Endodermal cell (in vitro differentiated cells): ENCODE measurements at regions not wholly inside any gene's neighbourhood (a gene's known extent, or its start where the extent isn't known, plus 50 kb on each side); places are given as distances from the start of the nearest gene placed in this dataset.

Experiments
- DNase-seq: peaks from one replicate; pipeline ENCODE4 v3.0.0-alpha.2; 2017
- H3K27ac ChIP-seq: 2 replicates; pipeline ENCODE4 v1.5.1; 2013; ENCODE audit warnings: mild to moderate bottlenecking, low read depth, low read length, moderate library complexity
- H3K27me3 ChIP-seq: 2 replicates; pipeline ENCODE4 v1.6.1; 2013; ENCODE audit warnings: mild to moderate bottlenecking, low read length, moderate library complexity; ENCODE audit not compliant: insufficient read depth, control insufficient read depth, poor library complexity, severe bottlenecking
- H3K36me3 ChIP-seq: 2 replicates; pipeline ENCODE4 v1.7.0; 2013; ENCODE audit warnings: mild to moderate bottlenecking, low read length, moderate library complexity; ENCODE audit not compliant: control insufficient read depth, insufficient read depth
- H3K4me1 ChIP-seq: one replicate; pipeline ENCODE4 v1.7.0; 2013; ENCODE audit warnings: low read length; ENCODE audit not compliant: control insufficient read depth, insufficient read depth
- H3K4me3 ChIP-seq: 2 replicates; pipeline ENCODE4 v1.5.1; 2013; ENCODE audit warnings: mild to moderate bottlenecking, low read length, moderate library complexity
- H3K9ac ChIP-seq: 2 replicates; pipeline ENCODE4 v1.6.1; 2013; ENCODE audit warnings: mild to moderate bottlenecking, low read length, moderate library complexity; ENCODE audit not compliant: poor library complexity, severe bottlenecking; ENCODE audit errors: extremely low read depth
- H3K9me3 ChIP-seq: 2 replicates; pipeline ENCODE4 v1.6.1; 2013; ENCODE audit warnings: mild to moderate bottlenecking, low read length, moderate library complexity; ENCODE audit not compliant: control insufficient read depth
- H3K27ac Mint-ChIP-seq: 2 replicates; pipeline ENCODE4 v1.8.0; 2020; ENCODE audit warnings: mixed read lengths
- H3K27me3 Mint-ChIP-seq: 2 replicates; pipeline ENCODE4 v1.8.0; 2021; ENCODE audit warnings: mild to moderate bottlenecking, mixed read lengths; ENCODE audit not compliant: insufficient read depth
- H3K36me3 Mint-ChIP-seq: 2 replicates; pipeline ENCODE4 v1.8.0; 2020; ENCODE audit warnings: low read depth, mixed read lengths
- H3K4me1 Mint-ChIP-seq: 2 replicates; pipeline ENCODE4 v1.8.0; 2020; ENCODE audit warnings: mixed read lengths
- H3K4me3 Mint-ChIP-seq: 2 replicates; pipeline ENCODE4 v1.8.0; 2020; ENCODE audit warnings: mild to moderate bottlenecking, moderate library complexity, mixed read lengths
- H3K9me3 Mint-ChIP-seq: 2 replicates; pipeline ENCODE4 v1.8.0; 2020; ENCODE audit warnings: mild to moderate bottlenecking, mixed read lengths
- WGBS, 2 experiments: methylation state at CpG; one replicate each; pipeline versions ENCODE4 v1.1.5 to v1.1.7; 2013; ENCODE audit warnings: missing lambda C conversion rate in 2 of 2, mixed read lengths in 1 of 2; ENCODE audit not compliant: insufficient coverage in 1 of 2, insufficient read length in 1 of 2; 5-methylcytosine and 5-hydroxymethylcytosine counted together
- TF ChIP-seq, protein P1 (sequence below): fragments of 200-600 bp; sonication (generic); conservative IDR thresholded peaks from 2 replicates; pipeline ENCODE4 v1.5.0; 2021; ENCODE audit warnings: antibody characterized with exemption, mild to moderate bottlenecking

DNA sequence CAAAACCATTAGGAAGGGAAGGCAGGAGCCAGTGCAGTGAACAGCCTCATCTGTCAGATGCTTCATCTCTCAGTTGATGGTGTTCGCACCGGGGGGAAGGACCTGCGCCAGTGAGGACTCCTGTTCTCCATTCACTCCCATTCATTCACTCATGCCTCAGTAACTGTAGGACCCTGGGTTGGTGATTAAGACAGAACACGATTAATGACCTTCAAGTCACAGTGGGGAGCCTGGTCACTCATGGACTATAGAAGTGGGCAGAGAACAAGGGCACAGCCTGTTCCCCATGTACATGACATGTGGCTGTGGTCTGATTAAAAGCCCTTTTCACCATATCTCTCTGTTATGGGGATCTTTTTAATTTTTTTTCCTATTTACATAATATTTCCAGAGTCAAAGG is 113.3 kb downstream of the RPS12 start:
- TF ChIP-seq, protein P1, sequence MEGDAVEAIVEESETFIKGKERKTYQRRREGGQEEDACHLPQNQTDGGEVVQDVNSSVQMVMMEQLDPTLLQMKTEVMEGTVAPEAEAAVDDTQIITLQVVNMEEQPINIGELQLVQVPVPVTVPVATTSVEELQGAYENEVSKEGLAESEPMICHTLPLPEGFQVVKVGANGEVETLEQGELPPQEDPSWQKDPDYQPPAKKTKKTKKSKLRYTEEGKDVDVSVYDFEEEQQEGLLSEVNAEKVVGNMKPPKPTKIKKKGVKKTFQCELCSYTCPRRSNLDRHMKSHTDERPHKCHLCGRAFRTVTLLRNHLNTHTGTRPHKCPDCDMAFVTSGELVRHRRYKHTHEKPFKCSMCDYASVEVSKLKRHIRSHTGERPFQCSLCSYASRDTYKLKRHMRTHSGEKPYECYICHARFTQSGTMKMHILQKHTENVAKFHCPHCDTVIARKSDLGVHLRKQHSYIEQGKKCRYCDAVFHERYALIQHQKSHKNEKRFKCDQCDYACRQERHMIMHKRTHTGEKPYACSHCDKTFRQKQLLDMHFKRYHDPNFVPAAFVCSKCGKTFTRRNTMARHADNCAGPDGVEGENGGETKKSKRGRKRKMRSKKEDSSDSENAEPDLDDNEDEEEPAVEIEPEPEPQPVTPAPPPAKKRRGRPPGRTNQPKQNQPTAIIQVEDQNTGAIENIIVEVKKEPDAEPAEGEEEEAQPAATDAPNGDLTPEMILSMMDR: no peak
- Mint-ChIP-seq H3K27ac (no peak overlapping the region), H3K4me3 (no peak overlapping the region), H3K36me3 (no peaks in the 10 kb centered on the region), H3K27me3 (no peaks in the 10 kb centered on the region), H3K4me1 (no peaks in the 10 kb centered on the region), H3K9me3 (no peaks in the 10 kb centered on the region)
- H3K9ac ChIP-seq: no peak overlapping the region
- no peaks in the 10 kb centered on the region for H3K4me1 ChIP-seq
- no peaks in the 10 kb centered on the region for H3K9me3 ChIP-seq
- no peak for DNase-seq
- WGBS, 2 experiments: 86% methylated on average over 4 of the region's 4 CpGs; no CpG with 5 or more reads in 1 of the 2 experiments
- no peak overlapping the region for H3K27ac ChIP-seq
- H3K4me3 ChIP-seq: no peak overlapping the region
- H3K36me3 ChIP-seq: no peaks in the 10 kb centered on the region
- no peaks in the 10 kb centered on the region for H3K27me3 ChIP-seq

GRCh38 chr6:132929141-132929540 is 114.8 kb downstream of the RPS12 start:
- DNase-seq: no peak
- Histone ChIP-seq H3K27ac (no peak overlapping the region), H3K4me3 (no peak overlapping the region), H3K9ac (no peak overlapping the region), H3K9me3 (no peaks in the 10 kb centered on the region), H3K4me1 (no peaks in the 10 kb centered on the region), H3K36me3 (no peaks in the 10 kb centered on the region), H3K27me3 (no peaks in the 10 kb centered on the region)
- TF ChIP-seq, protein P1: no peak
- H3K4me1 Mint-ChIP-seq: no peaks in the 10 kb centered on the region
- H3K27ac Mint-ChIP-seq: no peak overlapping the region
- H3K27me3 Mint-ChIP-seq: no peaks in the 10 kb centered on the region
- 78 to 95% methylated on average over 3 to 4 of the region's 4 CpGs for WGBS, 2 experiments
- no peak overlapping the region for H3K4me3 Mint-ChIP-seq
- no peaks in the 10 kb centered on the region for H3K9me3 Mint-ChIP-seq
- no peaks in the 10 kb centered on the region for H3K36me3 Mint-ChIP-seq

DNA sequence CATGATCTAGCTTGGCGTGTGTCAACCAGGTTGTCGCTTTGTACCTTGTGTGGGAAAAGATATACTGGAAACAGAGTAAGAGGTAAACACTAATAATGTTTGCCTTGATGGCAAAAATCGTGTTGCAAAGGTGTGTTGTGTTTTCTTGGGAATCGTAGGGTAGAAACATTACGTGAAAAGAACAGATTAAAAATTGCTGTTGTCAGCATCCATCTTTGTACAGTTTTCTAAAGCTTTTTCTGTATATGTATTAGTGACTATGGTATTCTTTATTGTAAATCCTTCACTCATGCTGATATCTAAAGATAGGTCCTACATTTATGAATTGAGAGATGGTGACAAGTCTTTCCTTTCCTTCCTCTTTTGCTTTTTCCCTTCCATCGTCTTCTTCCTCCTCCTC is 116.9 kb downstream of the RPS12 start:
- no peaks in the 10 kb centered on the region for H3K9me3 ChIP-seq
- no peaks in the 10 kb centered on the region for H3K36me3 ChIP-seq
- H3K9ac ChIP-seq: no peak overlapping the region
- no peaks in the 10 kb centered on the region for H3K4me1 Mint-ChIP-seq
- H3K4me3 Mint-ChIP-seq: no peak overlapping the region
- H3K27me3 Mint-ChIP-seq: no peaks in the 10 kb centered on the region
- H3K27ac ChIP-seq: peak overlapping the region; percentile 59
- TF ChIP-seq, protein P1: no peak
- H3K36me3 Mint-ChIP-seq: no peaks in the 10 kb centered on the region
- H3K9me3 Mint-ChIP-seq: no peaks in the 10 kb centered on the region
- H3K27ac Mint-ChIP-seq: no peak overlapping the region
- H3K4me1 ChIP-seq: no peaks in the 10 kb centered on the region
- H3K4me3 ChIP-seq: no peak overlapping the region
- no peak for DNase-seq
- no peaks in the 10 kb centered on the region for H3K27me3 ChIP-seq
- 81 to 93% methylated on average over 6 of the region's 6 CpGs for WGBS, 2 experiments
